ENCODE measurements at regions not wholly inside any gene's neighbourhood (a gene's known extent, or its start where the extent isn't known, plus 50 kb on each side); places are given as distances from the start of the nearest gene placed in this dataset.

- peaks cover 0 to 4% (median 0%) of the 10 kb centered on the region in 3 donors for H3K9me3 Mint-ChIP-seq
- H3K4me3 Mint-ChIP-seq, result no peak overlapping the region
- no peaks in the 10 kb centered on the region for H3K36me3 Mint-ChIP-seq
- H3K27ac Mint-ChIP-seq, result no peak overlapping the region
- H3K27me3 Mint-ChIP-seq, result peaks cover 1% of the 10 kb centered on the region
- peaks cover 6 to 13% (median 7%) of the 10 kb centered on the region in 3 donors for H3K4me1 Mint-ChIP-seq
Observed at GRCh38 chrX:13266641-13267345, 53.1 kb downstream of the ATXN3L start.

GRCh38 chrX:13265549-13266132 is 54.2 kb downstream of the ATXN3L start:
- peaks cover 6 to 13% (median 7%) of the 10 kb centered on the region in 3 donors for H3K4me1 Mint-ChIP-seq
- no peaks in the 10 kb centered on the region for H3K36me3 Mint-ChIP-seq
- H3K27ac Mint-ChIP-seq, result no peak overlapping the region
- H3K9me3 Mint-ChIP-seq, result peaks cover 0 to 4% (median 0%) of the 10 kb centered on the region in 3 donors
- H3K4me3 Mint-ChIP-seq, result no peak overlapping the region
- peaks cover 3% of the 10 kb centered on the region for H3K27me3 Mint-ChIP-seq

GRCh38 chrX:13265111-13265510 is 54.7 kb downstream of the ATXN3L start:
- H3K4me3 Mint-ChIP-seq, result no peak overlapping the region
- peaks cover 6 to 13% (median 7%) of the 10 kb centered on the region in 3 donors for H3K4me1 Mint-ChIP-seq
- H3K27me3 Mint-ChIP-seq, result peaks cover 3% of the 10 kb centered on the region
- H3K36me3 Mint-ChIP-seq, result no peaks in the 10 kb centered on the region
- H3K27ac Mint-ChIP-seq, result no peak overlapping the region
- peaks cover 0 to 4% (median 0%) of the 10 kb centered on the region in 3 donors for H3K9me3 Mint-ChIP-seq

- Mint-ChIP-seq H3K27ac (peak overlapping the region in 2 of 3 donors; percentile 5 to 7), H3K36me3 (no peaks in the 10 kb centered on the region), H3K9me3 (peaks cover 0 to 4% (median 0%) of the 10 kb centered on the region in 3 donors), H3K4me3 (peak overlapping the region in 3 of 4 donors; percentile 22 to 66 (median 47)), H3K27me3 (peaks cover 3% of the 10 kb centered on the region), H3K4me1 (peaks cover 6 to 13% (median 7%) of the 10 kb centered on the region in 3 donors)
Observed at GRCh38 chrX:13263560-13264251, 56.1 kb downstream of the ATXN3L start.

GRCh38 chrX:13261348-13261747 is 58.5 kb downstream of the ATXN3L start:
- H3K36me3 Mint-ChIP-seq, result no peaks in the 10 kb centered on the region
- H3K4me1 Mint-ChIP-seq, result peaks cover 13 to 28% (median 19%) of the 10 kb centered on the region in 3 donors
- H3K27me3 Mint-ChIP-seq, result peaks cover 7% of the 10 kb centered on the region
- peaks cover 0 to 4% (median 0%) of the 10 kb centered on the region in 3 donors for H3K9me3 Mint-ChIP-seq
- no peak overlapping the region for H3K4me3 Mint-ChIP-seq
- no peak overlapping the region for H3K27ac Mint-ChIP-seq

- Mint-ChIP-seq H3K27ac (no peak overlapping the region), H3K9me3 (peaks cover 0 to 4% (median 1%) of the 10 kb centered on the region in 3 donors), H3K4me1 (peaks cover 13 to 34% (median 25%) of the 10 kb centered on the region in 3 donors), H3K36me3 (no peaks in the 10 kb centered on the region), H3K4me3 (no peak overlapping the region), H3K27me3 (peaks cover 7% of the 10 kb centered on the region)
Observed at GRCh38 chrX:13260598-13260997, 59.3 kb downstream of the ATXN3L start.

GRCh38 chrX:13258725-13259124 is 61.1 kb downstream of the ATXN3L start:
- Mint-ChIP-seq H3K4me1 (peaks cover 22 to 42% (median 36%) of the 10 kb centered on the region in 3 donors), H3K27me3 (peaks cover 7% of the 10 kb centered on the region), H3K36me3 (no peaks in the 10 kb centered on the region), H3K27ac (no peak overlapping the region), H3K4me3 (peak overlapping the region in 1 of 4 donors; percentile 34), H3K9me3 (peaks cover 0 to 4% (median 1%) of the 10 kb centered on the region in 3 donors)

DNA sequence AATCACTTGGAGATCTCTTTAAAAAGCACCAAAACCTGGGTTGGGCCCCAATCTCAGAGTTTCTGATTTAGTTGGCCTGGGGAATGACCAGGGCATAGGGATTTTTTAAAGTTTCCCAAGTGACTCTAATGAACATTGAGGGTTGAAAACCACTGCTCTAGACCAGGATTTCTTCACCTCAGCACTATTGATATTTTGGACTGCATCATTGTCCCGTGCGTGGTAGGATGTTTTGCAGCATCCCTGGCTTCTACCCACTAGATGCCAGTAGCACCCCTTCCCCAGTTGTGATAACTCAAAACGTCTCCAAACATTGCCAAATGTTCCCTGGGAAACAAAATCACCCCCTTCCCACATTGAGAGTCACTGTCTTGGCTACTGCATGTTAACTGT is 61.8 kb downstream of the ATXN3L start:
- H3K27ac Mint-ChIP-seq, result no peak overlapping the region
- peaks cover 7% of the 10 kb centered on the region for H3K27me3 Mint-ChIP-seq
- no peaks in the 10 kb centered on the region for H3K36me3 Mint-ChIP-seq
- H3K4me3 Mint-ChIP-seq, result peak overlapping the region in 1 of 4 donors; percentile 55
- H3K4me1 Mint-ChIP-seq, result peaks cover 17 to 42% (median 37%) of the 10 kb centered on the region in 3 donors
- H3K9me3 Mint-ChIP-seq, result peaks cover 0 to 4% (median 1%) of the 10 kb centered on the region in 3 donors

- Mint-ChIP-seq H3K36me3 (no peaks in the 10 kb centered on the region), H3K27ac (peak overlapping the region in 1 of 3 donors; percentile 52), H3K4me3 (peak overlapping the region; percentile 9 to 84 (median 56)), H3K4me1 (peaks cover 17 to 41% (median 39%) of the 10 kb centered on the region in 3 donors), H3K9me3 (peaks cover 0 to 1% (median 1%) of the 10 kb centered on the region in 3 donors), H3K27me3 (peaks cover 7% of the 10 kb centered on the region)
Observed at GRCh38 chrX:13257223-13258051, 62.4 kb downstream of the ATXN3L start.

DNA sequence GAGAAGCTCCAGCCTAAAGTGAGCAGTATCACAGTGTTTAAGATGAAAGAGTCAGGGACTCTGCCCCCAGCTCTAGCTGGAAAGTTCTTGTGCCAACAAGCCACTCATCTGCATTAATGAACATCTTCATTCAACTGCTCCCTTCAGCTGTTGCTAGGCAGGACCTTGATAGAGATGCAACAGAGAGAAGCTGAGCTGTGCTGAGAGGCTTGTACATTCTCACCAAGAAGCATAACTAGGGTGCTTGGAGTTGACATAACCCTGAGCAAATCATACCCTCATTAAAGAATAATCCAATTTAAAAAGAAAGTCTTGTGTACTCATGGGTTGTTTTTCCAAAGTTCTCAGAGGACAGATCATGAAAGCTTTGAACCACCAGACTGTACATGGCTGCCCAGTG is 63.2 kb downstream of the ATXN3L start:
- Mint-ChIP-seq H3K9me3 (peaks cover 0 to 1% (median 0%) of the 10 kb centered on the region in 3 donors), H3K36me3 (no peaks in the 10 kb centered on the region), H3K4me3 (peak overlapping the region in 3 of 4 donors; percentile 9 to 84 (median 70)), H3K27ac (peak overlapping the region in 1 of 3 donors; percentile 52), H3K27me3 (peaks cover 6% of the 10 kb centered on the region), H3K4me1 (peaks cover 17 to 44% (median 39%) of the 10 kb centered on the region in 3 donors)

DNA sequence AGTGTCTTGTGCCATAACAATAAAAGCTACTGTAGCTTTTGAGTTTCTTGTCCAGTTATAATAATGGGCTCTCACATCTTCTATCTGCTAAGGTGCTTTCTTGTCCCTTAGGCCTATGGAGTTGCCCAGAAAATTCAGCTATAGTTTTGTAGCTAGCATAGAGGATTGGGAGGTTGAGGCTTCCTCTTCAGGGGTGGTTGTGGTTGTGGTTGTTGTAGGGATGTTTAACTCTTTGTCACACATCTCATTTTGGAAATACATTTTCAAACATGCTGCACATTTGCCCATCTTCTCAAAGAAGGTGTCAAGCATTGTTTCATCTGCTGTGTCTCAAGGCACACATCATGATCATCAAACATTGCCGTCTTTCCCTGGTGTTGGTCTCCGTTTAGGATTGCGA is 65.0 kb downstream of the ATXN3L start:
- H3K4me1 Mint-ChIP-seq, result peaks cover 21 to 45% (median 40%) of the 10 kb centered on the region in 3 donors
- peaks cover 8% of the 10 kb centered on the region for H3K27me3 Mint-ChIP-seq
- no peak overlapping the region for H3K4me3 Mint-ChIP-seq
- peaks cover 0 to 1% (median 0%) of the 10 kb centered on the region in 3 donors for H3K9me3 Mint-ChIP-seq
- no peaks in the 10 kb centered on the region for H3K36me3 Mint-ChIP-seq
- H3K27ac Mint-ChIP-seq, result peak overlapping the region in 1 of 3 donors; percentile 52

- Mint-ChIP-seq H3K4me3 (peak overlapping the region in 2 of 4 donors; percentile 38 to 67), H3K27ac (peak overlapping the region in 1 of 3 donors; percentile 52), H3K36me3 (no peaks in the 10 kb centered on the region), H3K4me1 (peaks cover 21 to 45% (median 40%) of the 10 kb centered on the region in 3 donors), H3K9me3 (peaks cover 0 to 1% (median 0%) of the 10 kb centered on the region in 3 donors), H3K27me3 (peaks cover 8% of the 10 kb centered on the region)
Observed at GRCh38 chrX:13254076-13254785, 65.6 kb downstream of the ATXN3L start.

- Mint-ChIP-seq H3K27ac (no peak overlapping the region), H3K4me3 (peak overlapping the region in 2 of 4 donors; percentile 13 to 38), H3K27me3 (peaks cover 7% of the 10 kb centered on the region), H3K9me3 (peaks cover 0 to 1% (median 0%) of the 10 kb centered on the region in 3 donors), H3K4me1 (peaks cover 21 to 45% (median 40%) of the 10 kb centered on the region in 3 donors), H3K36me3 (no peaks in the 10 kb centered on the region)
Observed at GRCh38 chrX:13253223-13253622, 66.6 kb downstream of the ATXN3L start.

DNA sequence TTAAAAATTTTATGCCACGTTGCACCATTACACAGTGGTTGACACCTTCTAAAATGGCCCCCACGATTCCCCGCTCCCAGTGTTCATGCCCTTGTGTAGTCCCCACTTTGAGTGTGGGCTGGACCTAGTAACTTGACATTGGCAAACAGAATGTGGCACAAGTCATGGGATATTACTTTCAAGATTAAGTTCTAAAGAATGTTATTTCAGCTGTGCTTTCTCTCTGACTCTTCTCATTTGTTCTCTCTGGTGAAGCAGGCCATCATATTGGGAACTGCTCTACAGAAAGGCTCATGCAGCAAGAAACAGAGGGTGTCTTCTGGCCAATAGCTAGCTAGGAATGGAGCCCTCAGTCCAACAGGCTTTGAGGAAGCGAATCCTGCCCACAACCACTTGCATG is 67.1 kb downstream of the ATXN3L start:
- Mint-ChIP-seq H3K9me3 (peaks cover 0 to 1% (median 0%) of the 10 kb centered on the region in 3 donors), H3K4me3 (no peak overlapping the region), H3K36me3 (no peaks in the 10 kb centered on the region), H3K4me1 (peaks cover 21 to 44% (median 37%) of the 10 kb centered on the region in 3 donors), H3K27ac (no peak overlapping the region), H3K27me3 (peaks cover 5% of the 10 kb centered on the region)

Data from IgD-negative memory B cell (primary cell).